H1 (cell line): ENCODE measurements at regions not wholly inside any gene's neighbourhood (a gene's known extent, or its start where the extent isn't known, plus 50 kb on each side); places are given as distances from the start of the nearest gene placed in this dataset.

Source experiments
- CTCF ChIA-PET: fragments of 300-600 bp; sonication (Branson Sonifier 250); formaldehyde crosslinking; loops from one replicate; lab custom pipeline; 2021; ENCODE audit not compliant: partially characterized antibody; lab: Charles Lee
- POLR2A ChIA-PET: fragments of 300-600 bp; sonication (Branson Sonifier 250); formaldehyde crosslinking; loops from one replicate; lab custom pipeline; 2021; ENCODE audit warnings: inconsistent platforms; ENCODE audit not compliant: partially characterized antibody; lab: Charles Lee
- DNase-seq, 2 experiments: peaks; one replicate each; pipeline versions ENCODE4 v3.0.0 to v3.0.0-alpha.2; 2010 to 2022; ENCODE audit warnings: low spot score in 2 of 2, low read depth in 1 of 2, mixed read lengths in 1 of 2
- FAIRE-seq: peaks from 2 replicates; lab custom pipeline; 2011; peaks lifted over from hg19 to GRCh38; lab: Jason Lieb, UNC
- H2AFZ ChIP-seq: 2 replicates; pipeline ENCODE4 v1.8.1; 2012; ENCODE audit warnings: low read length, inconsistent platforms
- H2AK5ac ChIP-seq: 2 replicates; pipeline ENCODE4 v1.6.1; 2013; ENCODE audit warnings: low read depth, low read length
- H2BK120ac ChIP-seq: replicated peaks from 2 replicates; pipeline ENCODE3; 2013; ENCODE audit warnings: low read depth, low read length, inconsistent platforms
- H2BK12ac ChIP-seq: 2 replicates; pipeline ENCODE4 v1.6.1; 2013; ENCODE audit warnings: low read depth, low read length
- H2BK15ac ChIP-seq: 2 replicates; pipeline ENCODE4 v1.6.1; 2013; ENCODE audit warnings: low read length
- H2BK20ac ChIP-seq: 2 replicates; pipeline ENCODE4 v1.6.1; 2013; ENCODE audit warnings: low read length
- H2BK5ac ChIP-seq: 2 replicates; pipeline ENCODE4 v1.6.1; 2013; ENCODE audit warnings: low read depth, low read length
- H3K14ac ChIP-seq: 2 replicates; pipeline ENCODE4 v1.6.1; 2013; ENCODE audit warnings: inconsistent platforms; ENCODE audit not compliant: insufficient read length
- H3K18ac ChIP-seq: 2 replicates; pipeline ENCODE4 v1.6.1; 2013; ENCODE audit warnings: low read length; ENCODE audit errors: extremely low read depth
- H3K23ac ChIP-seq: 2 replicates; pipeline ENCODE4 v1.6.1; 2013; ENCODE audit warnings: inconsistent platforms; ENCODE audit not compliant: insufficient read length
- H3K23me2 ChIP-seq: 2 replicates; pipeline ENCODE4 v1.6.1; 2013; ENCODE audit warnings: low read depth, low read length
- H3K27ac ChIP-seq: 2 replicates; pipeline ENCODE4 v1.6.1; 2011; ENCODE audit warnings: low read depth, low read length, inconsistent platforms
- H3K27me3 ChIP-seq, 4 experiments: replicated peaks in 1 of 4; 1 replicate in 1 of 4; 2 replicates in 3 of 4; pipeline versions ENCODE4 v1.6.1 to v1.8.1; 2011 to 2013; ENCODE audit warnings: low read length in 3 of 4, mild to moderate bottlenecking in 3 of 4, inconsistent platforms in 2 of 4, mixed read lengths in 2 of 4, moderate library complexity in 1 of 4; ENCODE audit not compliant: control insufficient read depth in 3 of 4, insufficient read depth in 3 of 4; ENCODE audit errors: extremely low read depth in 1 of 4
- H3K36me3 ChIP-seq, 4 experiments: 2 replicates each; pipeline versions ENCODE4 v1.6.1 to v1.8.1; 2011 to 2013; ENCODE audit warnings: mild to moderate bottlenecking in 4 of 4, low read length in 3 of 4, moderate library complexity in 2 of 4, control low read depth in 1 of 4, inconsistent platforms in 1 of 4; ENCODE audit not compliant: insufficient read depth in 4 of 4, control insufficient read depth in 2 of 4
- H3K4ac ChIP-seq: replicated peaks from 2 replicates; pipeline ENCODE3; 2013; ENCODE audit warnings: low read length, low read depth, mixed read lengths, inconsistent platforms; ENCODE audit not compliant: insufficient read length
- H3K4me1 ChIP-seq, 4 experiments: replicated peaks in 1 of 4; 1 replicate in 1 of 4; 2 replicates in 3 of 4; pipeline versions ENCODE4 v1.6.1 to v1.8.1; 2011 to 2013; ENCODE audit warnings: low read length in 3 of 4, inconsistent platforms in 2 of 4, mixed read lengths in 1 of 4; ENCODE audit not compliant: insufficient read depth in 4 of 4, control insufficient read depth in 3 of 4
- H3K4me2 ChIP-seq, 2 experiments: 2 replicates each; pipeline versions ENCODE4 v1.6.1 to v1.8.1; 2011 to 2013; ENCODE audit warnings: low read depth in 2 of 2, low read length in 2 of 2, control low read depth in 1 of 2, inconsistent platforms in 1 of 2, mild to moderate bottlenecking in 1 of 2; ENCODE audit not compliant: insufficient read depth in 1 of 2
- H3K4me3 ChIP-seq, 4 experiments: fragments of 200-600, 300-600 bp in 1 of 4; sonication (generic), shearing (Covaris generic), sonication (Bioruptor Twin) in 1 of 4; 2 replicates each; pipeline versions ENCODE4 v1.5.1 to v1.8.1; 2011 to 2016; ENCODE audit warnings: low read length in 4 of 4, low read depth in 3 of 4, control low read depth in 2 of 4, inconsistent platforms in 2 of 4, mild to moderate bottlenecking in 2 of 4, mixed read lengths in 1 of 4, moderate library complexity in 1 of 4; ENCODE audit not compliant: insufficient read depth in 2 of 4; ENCODE audit errors: extremely low read depth in 1 of 4
- H3K56ac ChIP-seq: replicated peaks from 2 replicates; pipeline ENCODE3; 2013; ENCODE audit warnings: low read depth, mild to moderate bottlenecking, mixed read lengths, low read length, inconsistent platforms; ENCODE audit not compliant: insufficient read length
- H3K79me1 ChIP-seq: 2 replicates; pipeline ENCODE4 v1.6.1; 2013; ENCODE audit warnings: low read depth, low read length, control low read depth
- H3K79me2 ChIP-seq, 2 experiments: 2 replicates each; pipeline versions ENCODE4 v1.6.1 to v1.8.1; 2012 to 2013; ENCODE audit warnings: low read length in 2 of 2, mild to moderate bottlenecking in 2 of 2, inconsistent platforms in 1 of 2; ENCODE audit not compliant: insufficient read depth in 2 of 2, control insufficient read depth in 1 of 2
- H3K9ac ChIP-seq, 4 experiments: replicated peaks in 1 of 4; 1 replicate in 1 of 4; 2 replicates in 3 of 4; pipeline versions ENCODE4 v1.6.1 to v1.8.1; 2011 to 2013; ENCODE audit warnings: low read depth in 3 of 4, low read length in 3 of 4, control low read depth in 2 of 4, mild to moderate bottlenecking in 2 of 4, moderate library complexity in 2 of 4, inconsistent platforms in 1 of 4; ENCODE audit errors: extremely low read depth in 1 of 4
- H3K9me3 ChIP-seq, 2 experiments: 2 replicates each; pipeline versions ENCODE4 v1.6.1 to v1.8.1; 2012 to 2013; ENCODE audit warnings: mild to moderate bottlenecking in 2 of 2, moderate library complexity in 2 of 2, control low read depth in 1 of 2, inconsistent platforms in 1 of 2, low read depth in 1 of 2, low read length in 1 of 2, mixed read lengths in 1 of 2; ENCODE audit not compliant: insufficient read depth in 2 of 2
- H4K20me1 ChIP-seq, 2 experiments: replicated peaks in 1 of 2; 2 replicates each; pipeline versions ENCODE3 to v1.8.1; 2011 to 2013; ENCODE audit warnings: inconsistent platforms in 2 of 2, low read length in 2 of 2, mild to moderate bottlenecking in 1 of 2; ENCODE audit not compliant: insufficient read depth in 2 of 2, control insufficient read depth in 1 of 2
- H4K5ac ChIP-seq: 2 replicates; pipeline ENCODE4 v1.6.1; 2013; ENCODE audit warnings: low read length, low read depth, mixed read lengths, inconsistent platforms; ENCODE audit not compliant: insufficient read length
- H4K8ac ChIP-seq: 2 replicates; pipeline ENCODE4 v1.8.0; 2013; ENCODE audit warnings: mild to moderate bottlenecking, moderate library complexity, low read length, inconsistent platforms; ENCODE audit not compliant: insufficient read depth; ENCODE audit errors: extremely low read depth
- H4K91ac ChIP-seq: replicated peaks from 2 replicates; pipeline ENCODE3; 2013; ENCODE audit warnings: low read length, mixed read lengths, inconsistent platforms; ENCODE audit not compliant: insufficient read length
- ASH2L ChIP-seq: fragments of 200-600, 300-600 bp; sonication (generic); IDR thresholded peaks from one replicate; pipeline ENCODE4 v1.7.1; 2017; ENCODE audit warnings: low read length
- BACH1 ChIP-seq: IDR thresholded peaks from 2 replicates; pipeline ENCODE4 v1.6.1; 2012; ENCODE audit warnings: low read length, improper control_type of control experiment
- CEBPB ChIP-seq: IDR thresholded peaks from 2 replicates; pipeline ENCODE4 v1.6.1; 2012; ENCODE audit warnings: low read depth, low read length
- CHD2 ChIP-seq: IDR thresholded peaks from 2 replicates; pipeline ENCODE4 v1.6.1; 2012; ENCODE audit warnings: low read length, improper control_type of control experiment
- EZH2 ChIP-seq: fragments of 200-600 bp; sonication (generic); IDR thresholded peaks from 2 replicates; pipeline ENCODE4 v1.7.1; 2012; ENCODE audit warnings: low read depth, mild to moderate bottlenecking, moderate library complexity, low read length, inconsistent platforms; ENCODE audit not compliant: severe bottlenecking
- HDAC2 ChIP-seq, 2 experiments: fragments of 300-600 bp in 1 of 2; sonication (generic) in 1 of 2; IDR thresholded peaks; 2 replicates each; pipeline ENCODE4 v1.6.1; 2011 to 2012; ENCODE audit warnings: low read depth in 2 of 2, low read length in 2 of 2, mild to moderate bottlenecking in 2 of 2, moderate library complexity in 2 of 2, borderline replicate concordance in 1 of 2, inconsistent platforms in 1 of 2
- JUN ChIP-seq: IDR thresholded peaks from 2 replicates; pipeline ENCODE4 v1.6.1; 2011; ENCODE audit warnings: low read depth, mild to moderate bottlenecking, improper control_type of control experiment, low read length
- SP1 ChIP-seq: IDR thresholded peaks from 2 replicates; pipeline ENCODE4 v1.6.1; 2011; ENCODE audit warnings: low read depth, low read length
- SP2 ChIP-seq: IDR thresholded peaks from 2 replicates; pipeline ENCODE4 v1.6.1; 2012; ENCODE audit warnings: mild to moderate bottlenecking, low read length, inconsistent platforms
- SP4 ChIP-seq: IDR thresholded peaks from 2 replicates; pipeline ENCODE4 v1.6.1; 2012; ENCODE audit warnings: low read length, inconsistent platforms
- WGBS, 2 experiments: shearing (Covaris generic) in 1 of 2; methylation state at CpG; one replicate each; pipeline versions ENCODE4 v1.1.6 to v1.1.7; 2013 to 2015; ENCODE audit warnings: low lambda C conversion rate in 2 of 2, mixed read lengths in 2 of 2, inconsistent platforms in 1 of 2, low coverage in 1 of 2, missing lambda C conversion rate in 1 of 2; ENCODE audit not compliant: insufficient replicate concordance in 2 of 2, insufficient coverage in 1 of 2, insufficient read length in 1 of 2; ENCODE audit errors: extremely low coverage in 1 of 2, missing lambda C conversion rate in 1 of 2; 5-methylcytosine and 5-hydroxymethylcytosine counted together
- TF ChIP-seq, protein P1 (sequence below): IDR thresholded peaks from 2 replicates; pipeline ENCODE4 v1.6.1; 2012; ENCODE audit warnings: low read length, inconsistent platforms
- TF ChIP-seq, protein P2 (sequence below): IDR thresholded peaks from 2 replicates; pipeline ENCODE4 v1.6.1; 2012; ENCODE audit warnings: inconsistent platforms

DNA sequence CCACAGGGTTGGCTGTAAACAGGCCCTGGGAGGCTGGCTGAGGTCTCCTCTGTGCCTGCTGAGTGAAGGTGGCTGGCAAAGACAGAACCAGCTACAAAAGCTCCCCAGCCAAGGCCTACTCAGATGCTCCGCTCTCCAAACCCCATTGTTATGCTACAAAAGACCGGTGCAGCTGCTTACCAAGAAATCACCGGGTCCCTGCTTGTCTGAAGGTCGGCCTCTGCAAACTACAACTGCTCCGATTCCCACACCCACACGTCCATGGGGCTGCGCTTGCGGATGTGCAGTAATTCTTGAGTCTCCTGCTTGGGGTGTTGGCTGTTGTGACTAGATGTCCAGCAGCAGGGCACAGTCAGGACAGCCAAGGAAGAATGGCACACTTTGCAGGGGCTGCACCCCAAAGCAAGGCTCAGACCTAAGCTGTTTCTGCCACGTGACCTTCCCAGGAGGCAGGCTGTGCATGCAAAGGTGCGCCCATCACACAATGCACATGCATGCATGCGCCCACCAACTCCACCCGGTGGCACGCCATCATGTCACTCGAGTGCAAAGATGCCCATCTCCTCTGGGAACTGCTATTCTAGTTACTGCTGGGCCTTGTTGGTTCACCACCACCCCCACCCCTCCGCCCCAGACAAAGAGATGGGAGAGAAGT, 97.8 kb downstream of the OAT start:
- H3K9ac ChIP-seq = no peak overlapping the region
- H3K23me2 ChIP-seq = no peaks in the 10 kb centered on the region
- no peaks in the 10 kb centered on the region for H3K79me2 ChIP-seq
- H3K79me1 ChIP-seq = no peaks in the 10 kb centered on the region
- ChIA-PET CTCF (interaction anchor here (1.3 kb wide), 1 partner anchor 326 kb away, joined by 4 read pairs; no protein-coding TSS in a partner anchor), POLR2A (no interaction called here)
- H3K18ac ChIP-seq = no peak overlapping the region
- H2BK120ac ChIP-seq = no peak overlapping the region
- no peak overlapping the region for H3K14ac ChIP-seq
- H3K4me1 ChIP-seq = peaks cover 0 to 3% (median 0%) of the 10 kb centered on the region in 4 experiments; a peak in 2 of 7 replicates
- H4K5ac ChIP-seq = no peak overlapping the region
- no peak overlapping the region for H3K56ac ChIP-seq
- H3K4me3 ChIP-seq = no peak overlapping the region
- FAIRE-seq = no peak
- H4K20me1 ChIP-seq = no peaks in the 10 kb centered on the region
- H2AFZ ChIP-seq = no peak overlapping the region
- no peaks in the 10 kb centered on the region for H3K36me3 ChIP-seq
- no peak overlapping the region for H2BK15ac ChIP-seq
- H4K8ac ChIP-seq = no peak overlapping the region
- no peak overlapping the region for H3K4ac ChIP-seq
- no peak overlapping the region for H2AK5ac ChIP-seq
- H2BK20ac ChIP-seq = no peak overlapping the region
- no peak overlapping the region for H3K27ac ChIP-seq
- DNase-seq = no peak
- H2BK12ac ChIP-seq = no peak overlapping the region
- no peak overlapping the region for H2BK5ac ChIP-seq
- no peak overlapping the region for H4K91ac ChIP-seq
- no peaks in the 10 kb centered on the region for H3K27me3 ChIP-seq
- H3K4me2 ChIP-seq = no peak overlapping the region
- no peak overlapping the region for H3K23ac ChIP-seq
- no peaks in the 10 kb centered on the region for H3K9me3 ChIP-seq
- WGBS, 2 experiments = 91% methylated on average over 15 of the region's 15 CpGs; no CpG with 5 or more reads in 1 of the 2 experiments
- no peak for TF ChIP-seq ASH2L
- no peak for TF ChIP-seq SP4
- TF ChIP-seq SP2 = no peak
- no peak for TF ChIP-seq EZH2
- TF ChIP-seq CEBPB = no peak
- no peak for TF ChIP-seq JUN
- TF ChIP-seq, protein P1, sequence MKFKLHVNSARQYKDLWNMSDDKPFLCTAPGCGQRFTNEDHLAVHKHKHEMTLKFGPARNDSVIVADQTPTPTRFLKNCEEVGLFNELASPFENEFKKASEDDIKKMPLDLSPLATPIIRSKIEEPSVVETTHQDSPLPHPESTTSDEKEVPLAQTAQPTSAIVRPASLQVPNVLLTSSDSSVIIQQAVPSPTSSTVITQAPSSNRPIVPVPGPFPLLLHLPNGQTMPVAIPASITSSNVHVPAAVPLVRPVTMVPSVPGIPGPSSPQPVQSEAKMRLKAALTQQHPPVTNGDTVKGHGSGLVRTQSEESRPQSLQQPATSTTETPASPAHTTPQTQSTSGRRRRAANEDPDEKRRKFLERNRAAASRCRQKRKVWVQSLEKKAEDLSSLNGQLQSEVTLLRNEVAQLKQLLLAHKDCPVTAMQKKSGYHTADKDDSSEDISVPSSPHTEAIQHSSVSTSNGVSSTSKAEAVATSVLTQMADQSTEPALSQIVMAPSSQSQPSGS = no peak
- TF ChIP-seq SP1 = no peak
- no peak for TF ChIP-seq CHD2
- no peak for TF ChIP-seq BACH1
- TF ChIP-seq, protein P2, sequence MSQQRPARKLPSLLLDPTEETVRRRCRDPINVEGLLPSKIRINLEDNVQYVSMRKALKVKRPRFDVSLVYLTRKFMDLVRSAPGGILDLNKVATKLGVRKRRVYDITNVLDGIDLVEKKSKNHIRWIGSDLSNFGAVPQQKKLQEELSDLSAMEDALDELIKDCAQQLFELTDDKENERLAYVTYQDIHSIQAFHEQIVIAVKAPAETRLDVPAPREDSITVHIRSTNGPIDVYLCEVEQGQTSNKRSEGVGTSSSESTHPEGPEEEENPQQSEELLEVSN = no peak
- TF ChIP-seq HDAC2 (IDR thresholded peaks at IDR 0.05; ENCODE audit: borderline replicate concordance in 1 of 2, low read depth in 2 of 2, low read length in 2 of 2) = no peak
